Liver (tissue), 8 donors: ENCODE measurements at regions not wholly inside any gene's neighbourhood (a gene's known extent, or its start where the extent isn't known, plus 50 kb on each side); places are given as distances from the start of the nearest gene placed in this dataset.

Source experiments
- DNase-seq: peaks from one replicate; pipeline ENCODE4 v3.0.0-alpha.2; 2017; ENCODE audit warnings: low spot score
- H3K27ac ChIP-seq, 2 donors: one replicate each; pipeline ENCODE4 v1.7.0; 2013; ENCODE audit warnings: inconsistent platforms in 2 of 2, low read length in 2 of 2, control low read depth in 1 of 2, low read depth in 1 of 2, mild to moderate bottlenecking in 1 of 2
- H3K27me3 ChIP-seq, 4 donors: one replicate each; pipeline versions ENCODE4 v1.6.1 to v1.7.0; 2013; ENCODE audit warnings: low read length in 3 of 4, inconsistent platforms in 1 of 4, mild to moderate bottlenecking in 1 of 4, moderate library complexity in 1 of 4; ENCODE audit not compliant: control insufficient read depth in 4 of 4, insufficient read depth in 4 of 4
- H3K36me3 ChIP-seq, 4 donors: one replicate each; pipeline versions ENCODE4 v1.6.1 to v1.7.0; 2013; ENCODE audit warnings: low read length in 3 of 4, mild to moderate bottlenecking in 3 of 4, low read depth in 1 of 4, moderate library complexity in 1 of 4; ENCODE audit not compliant: control insufficient read depth in 4 of 4, insufficient read depth in 3 of 4
- H3K4me1 ChIP-seq, 4 donors: one replicate each; pipeline versions ENCODE4 v1.6.1 to v1.7.0; 2013; ENCODE audit warnings: low read length in 3 of 4, mild to moderate bottlenecking in 3 of 4, moderate library complexity in 1 of 4; ENCODE audit not compliant: control insufficient read depth in 4 of 4, insufficient read depth in 4 of 4
- H3K4me3 ChIP-seq, 3 donors: one replicate each; pipeline versions ENCODE4 v1.6.1 to v1.7.0; 2013; ENCODE audit warnings: low read length in 3 of 3, control low read depth in 1 of 3, low read depth in 1 of 3, mild to moderate bottlenecking in 1 of 3
- H3K9ac ChIP-seq, 2 donors: one replicate each; pipeline ENCODE4 v1.7.0; 2013; ENCODE audit warnings: low read length in 2 of 2, mild to moderate bottlenecking in 2 of 2, moderate library complexity in 2 of 2, control low read depth in 1 of 2, low read depth in 1 of 2
- H3K9me3 ChIP-seq, 4 donors: one replicate each; pipeline versions ENCODE4 v1.6.1 to v1.7.0; 2013; ENCODE audit warnings: low read length in 3 of 4; ENCODE audit not compliant: control insufficient read depth in 4 of 4
- ATF3 ChIP-seq: IDR thresholded peaks from 2 replicates; pipeline ENCODE4 v1.6.1; 2016; ENCODE audit warnings: antibody characterized with exemption
- CTCF ChIP-seq: fragments of 150-350 bp; IDR thresholded peaks from 2 replicates; pipeline ENCODE4 v1.5.1; 2017; ENCODE audit warnings: improper control_type of control experiment, low read depth, low read length; ENCODE audit not compliant: missing input control
- EGR1 ChIP-seq, 2 donors: IDR thresholded peaks; 2 replicates each; pipeline ENCODE4 v1.6.1; 2016 to 2018; ENCODE audit warnings: antibody characterized with exemption in 2 of 2, low read depth in 2 of 2
- FOXA1 ChIP-seq: IDR thresholded peaks from 2 replicates; pipeline ENCODE4 v1.6.1; 2016; ENCODE audit warnings: antibody characterized with exemption
- FOXA2 ChIP-seq: IDR thresholded peaks from 2 replicates; pipeline ENCODE4 v1.6.1; 2016; ENCODE audit warnings: antibody characterized with exemption
- GABPA ChIP-seq, 2 donors: IDR thresholded peaks in 1 of 2; conservative IDR thresholded peaks in 1 of 2; 2 replicates each; pipeline ENCODE4 v1.6.1; 2016; ENCODE audit warnings: antibody characterized with exemption in 2 of 2, mild to moderate bottlenecking in 1 of 2, moderate library complexity in 1 of 2
- HNF4A ChIP-seq, 2 donors: conservative IDR thresholded peaks; 2 replicates each; pipeline ENCODE4 v1.6.1; 2016; ENCODE audit warnings: antibody characterized with exemption in 2 of 2, mild to moderate bottlenecking in 2 of 2
- HNF4G ChIP-seq: IDR thresholded peaks from 2 replicates; pipeline ENCODE4 v1.6.1; 2016; ENCODE audit warnings: antibody characterized with exemption
- JUND ChIP-seq, 2 donors: IDR thresholded peaks; 2 replicates each; pipeline ENCODE4 v1.6.1; 2016; ENCODE audit warnings: antibody characterized with exemption in 2 of 2
- MAX ChIP-seq: IDR thresholded peaks from 2 replicates; pipeline ENCODE4 v1.6.1; 2016; ENCODE audit warnings: antibody characterized with exemption
- NR2F2 ChIP-seq: IDR thresholded peaks from 2 replicates; pipeline ENCODE4 v1.6.1; 2016; ENCODE audit warnings: antibody characterized with exemption
- RAD21 ChIP-seq, 2 donors: IDR thresholded peaks; 2 replicates each; pipeline ENCODE4 v1.6.1; 2016; ENCODE audit warnings: antibody characterized with exemption in 2 of 2, mild to moderate bottlenecking in 2 of 2
- REST ChIP-seq: IDR thresholded peaks from 2 replicates; pipeline ENCODE4 v1.6.1; 2016; ENCODE audit warnings: antibody characterized with exemption, mild to moderate bottlenecking
- RXRA ChIP-seq, 2 donors: IDR thresholded peaks; 2 replicates each; pipeline ENCODE4 v1.6.1; 2017 to 2018; ENCODE audit warnings: antibody characterized with exemption in 2 of 2, mild to moderate bottlenecking in 1 of 2
- SP1 ChIP-seq: IDR thresholded peaks from 2 replicates; pipeline ENCODE4 v1.6.1; 2018; ENCODE audit warnings: antibody characterized with exemption, mild to moderate bottlenecking
- TAF1 ChIP-seq: conservative IDR thresholded peaks from 2 replicates; pipeline ENCODE4 v1.6.1; 2016; ENCODE audit warnings: antibody characterized with exemption, mild to moderate bottlenecking
- YY1 ChIP-seq: IDR thresholded peaks from 2 replicates; pipeline ENCODE4 v1.6.1; 2016; ENCODE audit warnings: antibody characterized with exemption, mild to moderate bottlenecking
- ZBTB33 ChIP-seq: IDR thresholded peaks from 2 replicates; pipeline ENCODE4 v1.6.1; 2016; ENCODE audit warnings: antibody characterized with exemption
- WGBS: extraction: QIAGEN DNeasy Blood & Tissue Kit; methylation state at CpG from one replicate; pipeline ENCODE4 v1.1.7; 2013; 5-methylcytosine and 5-hydroxymethylcytosine counted together
- donor health status: healthy.
- donor health status: healthy.
- donor health status: healthy.
- donor health status: healthy.
- donor health status: healthy.

- 30% methylated on average over 1 of the region's 1 CpG for WGBS
- no peaks in the 10 kb centered on the region for H3K27me3 ChIP-seq
- H3K27ac ChIP-seq: no peak overlapping the region
- DNase-seq: no peak
- H3K36me3 ChIP-seq: no peaks in the 10 kb centered on the region
- no peak overlapping the region for H3K9ac ChIP-seq
- TF ChIP-seq NR2F2 (no peak), ZBTB33 (no peak), FOXA2 (no peak), JUND (IDR thresholded peaks at IDR 0.05) (no peak), CTCF (no peak), RAD21 (IDR thresholded peaks at IDR 0.05) (no peak), SP1 (no peak)
- H3K4me3 ChIP-seq: no peak overlapping the region
- H3K9me3 ChIP-seq: no peaks in the 10 kb centered on the region
- H3K4me1 ChIP-seq: no peaks in the 10 kb centered on the region
Measured at GRCh38 chr2:81644189-81644588, 1339.6 kb upstream of the LRRTM1 start.

- Histone ChIP-seq H3K4me1 (no peaks in the 10 kb centered on the region), H3K27ac (no peak overlapping the region), H3K9me3 (no peaks in the 10 kb centered on the region), H3K36me3 (no peaks in the 10 kb centered on the region), H3K27me3 (no peaks in the 10 kb centered on the region), H3K9ac (no peak overlapping the region), H3K4me3 (no peak overlapping the region)
- 78% methylated on average over 2 of the region's 2 CpGs for WGBS
- no peak for DNase-seq
- TF ChIP-seq NR2F2: no peak
- no peak for TF ChIP-seq ZBTB33
- TF ChIP-seq HNF4A (conservative IDR thresholded peaks at IDR 0.05): no peak
- no peak for TF ChIP-seq CTCF
- TF ChIP-seq RXRA (IDR thresholded peaks at IDR 0.05): no peak
- no peak for TF ChIP-seq REST
- no peak for TF ChIP-seq JUND (IDR thresholded peaks at IDR 0.05)
- no peak for TF ChIP-seq HNF4G
- no peak for TF ChIP-seq YY1
- no peak for TF ChIP-seq MAX
- no peak for TF ChIP-seq FOXA1
- TF ChIP-seq FOXA2: no peak
- TF ChIP-seq EGR1 (IDR thresholded peaks at IDR 0.05; ENCODE audit: low read depth in 2 of 2): no peak
- TF ChIP-seq ATF3: no peak
- TF ChIP-seq RAD21 (IDR thresholded peaks at IDR 0.05): no peak
- TF ChIP-seq SP1: no peak
- TF ChIP-seq TAF1: no peak
- TF ChIP-seq GABPA (IDR thresholded peaks at IDR 0.05 in 1 of 2, conservative IDR thresholded peaks at IDR 0.05 in 1 of 2): no peak
Measured at GRCh38 chr2:81624825-81625224, 1320.3 kb upstream of the LRRTM1 start.
